ENCODE measurements at regions not wholly inside any gene's neighbourhood (a gene's known extent, or its start where the extent isn't known, plus 50 kb on each side); places are given as distances from the start of the nearest gene placed in this dataset.

DNA sequence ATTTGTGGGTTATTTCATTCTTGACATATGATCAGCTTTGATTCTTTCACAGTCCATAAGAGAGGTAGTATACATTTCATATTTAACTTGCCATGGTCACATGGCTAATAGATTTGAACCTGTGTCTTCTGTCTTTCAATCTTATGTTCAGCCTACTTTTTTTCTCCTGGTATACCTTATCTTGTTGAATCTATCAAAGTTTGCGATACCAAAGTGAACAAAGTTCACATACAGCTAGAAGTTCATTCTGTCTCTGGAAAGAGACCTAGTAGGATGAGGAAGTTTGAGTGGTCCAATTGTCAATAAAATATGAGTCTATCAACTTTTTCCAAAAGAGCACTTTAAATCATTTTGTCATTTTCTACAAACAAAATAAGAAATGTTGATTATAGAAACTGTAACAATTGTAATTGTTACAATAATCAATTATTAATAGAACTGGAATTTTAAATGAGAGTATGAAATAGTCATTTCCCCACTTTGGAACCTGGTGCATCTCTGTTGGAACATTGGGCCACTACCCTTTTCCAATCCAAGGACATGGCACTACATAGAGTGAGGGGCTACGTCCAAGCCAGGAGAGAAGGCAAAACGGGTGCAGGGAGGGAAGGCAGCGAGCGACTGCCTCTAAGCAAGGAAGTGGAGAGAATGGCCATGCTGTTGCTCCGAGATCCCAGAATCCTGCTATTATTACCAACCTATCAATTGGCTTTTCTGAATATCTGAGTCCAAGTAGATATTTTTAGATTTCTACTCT lies 194.2 kb upstream of the FOXQ1 start:
- TF ChIP-seq, protein P1, sequence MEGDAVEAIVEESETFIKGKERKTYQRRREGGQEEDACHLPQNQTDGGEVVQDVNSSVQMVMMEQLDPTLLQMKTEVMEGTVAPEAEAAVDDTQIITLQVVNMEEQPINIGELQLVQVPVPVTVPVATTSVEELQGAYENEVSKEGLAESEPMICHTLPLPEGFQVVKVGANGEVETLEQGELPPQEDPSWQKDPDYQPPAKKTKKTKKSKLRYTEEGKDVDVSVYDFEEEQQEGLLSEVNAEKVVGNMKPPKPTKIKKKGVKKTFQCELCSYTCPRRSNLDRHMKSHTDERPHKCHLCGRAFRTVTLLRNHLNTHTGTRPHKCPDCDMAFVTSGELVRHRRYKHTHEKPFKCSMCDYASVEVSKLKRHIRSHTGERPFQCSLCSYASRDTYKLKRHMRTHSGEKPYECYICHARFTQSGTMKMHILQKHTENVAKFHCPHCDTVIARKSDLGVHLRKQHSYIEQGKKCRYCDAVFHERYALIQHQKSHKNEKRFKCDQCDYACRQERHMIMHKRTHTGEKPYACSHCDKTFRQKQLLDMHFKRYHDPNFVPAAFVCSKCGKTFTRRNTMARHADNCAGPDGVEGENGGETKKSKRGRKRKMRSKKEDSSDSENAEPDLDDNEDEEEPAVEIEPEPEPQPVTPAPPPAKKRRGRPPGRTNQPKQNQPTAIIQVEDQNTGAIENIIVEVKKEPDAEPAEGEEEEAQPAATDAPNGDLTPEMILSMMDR (IDR thresholded peaks at IDR 0.05; ENCODE audit: low read depth, low read length), result no peak
- no peak for TF ChIP-seq EZH2phosphoT487 (IDR thresholded peaks at IDR 0.05; ENCODE audit: low read depth)
